SK-N-SH (cell line): ENCODE measurements at regions not wholly inside any gene's neighbourhood (a gene's known extent, or its start where the extent isn't known, plus 50 kb on each side); places are given as distances from the start of the nearest gene placed in this dataset.

ENCODE experiments used
- CTCF ChIA-PET: fragments of 300-600, 350-600 bp; formaldehyde crosslinking; extraction: SDS; loops from one replicate; lab custom pipeline; 2021; lab: Yijun Ruan, JAX
- POLR2A ChIA-PET: fragments of 350-600 bp; sonication (Branson Sonifier 250); formaldehyde crosslinking; extraction: SDS; loops from one replicate; lab custom pipeline; 2020; ENCODE audit warnings: antibody characterized with exemption, inconsistent platforms; lab: Yijun Ruan, JAX
- DNase-seq: peaks from one replicate; pipeline ENCODE4 v3.0.0; 2012
- H2AFZ ChIP-seq: fragments of 200-600 bp; sonication (generic); 2 replicates; pipeline ENCODE4 v1.8.1; 2016; ENCODE audit warnings: antibody characterized with exemption, mild to moderate bottlenecking, low read depth
- H3F3A ChIP-seq: fragments of 200-600 bp; sonication (generic); replicated peaks from 2 replicates; pipeline ENCODE3; 2016; ENCODE audit warnings: antibody characterized with exemption, mild to moderate bottlenecking; ENCODE audit not compliant: insufficient read depth
- H3K27ac ChIP-seq, 2 experiments: fragments of 200-500 bp in 1 of 2; fragments of 200-600 bp in 1 of 2; sonication (Bioruptor generic) in 1 of 2; sonication (generic), shearing (Covaris generic) in 1 of 2; 2 replicates each; pipeline versions ENCODE4 v1.5.1 to v1.6.1; 2014 to 2016; ENCODE audit warnings: low read depth in 2 of 2, inconsistent platforms in 1 of 2, low read length in 1 of 2, mild to moderate bottlenecking in 1 of 2, mixed read lengths in 1 of 2
- H3K27me3 ChIP-seq: fragments of 200-600 bp; sonication (generic), shearing (Covaris generic); 2 replicates; pipeline ENCODE4 v1.6.1; 2016; ENCODE audit warnings: mixed run types; ENCODE audit not compliant: insufficient read depth
- H3K36me3 ChIP-seq, 2 experiments: fragments of 200-500 bp in 1 of 2; fragments of 200-600 bp in 1 of 2; sonication (Bioruptor generic) in 1 of 2; sonication (generic) in 1 of 2; replicated peaks in 1 of 2; 2 replicates each; pipeline versions ENCODE3 to v1.5.1; 2014 to 2016; ENCODE audit warnings: low read length in 1 of 2, mild to moderate bottlenecking in 1 of 2; ENCODE audit not compliant: insufficient read depth in 2 of 2, control insufficient read depth in 1 of 2
- H3K4me1 ChIP-seq, 2 experiments: fragments of 200-500 bp in 1 of 2; fragments of 200-600 bp in 1 of 2; sonication (Bioruptor generic) in 1 of 2; sonication (generic), shearing (Covaris generic) in 1 of 2; 2 replicates each; pipeline versions ENCODE4 v1.5.1 to v1.6.1; 2014 to 2016; ENCODE audit warnings: low read depth in 1 of 2, low read length in 1 of 2, mixed run types in 1 of 2; ENCODE audit not compliant: insufficient read depth in 2 of 2, control insufficient read depth in 1 of 2
- H3K4me2 ChIP-seq: fragments of 200-600 bp; sonication (generic), shearing (Covaris generic); 2 replicates; pipeline ENCODE4 v1.6.1; 2017; ENCODE audit warnings: mixed run types
- H3K4me3 ChIP-seq, 2 experiments: fragments of 200-500 bp in 1 of 2; fragments of 200-600 bp in 1 of 2; sonication (Bioruptor generic) in 1 of 2; sonication (generic), shearing (Covaris generic) in 1 of 2; 2 replicates each; pipeline versions ENCODE4 v1.5.1 to v1.8.1; 2014 to 2016; ENCODE audit warnings: low read depth in 2 of 2, inconsistent platforms in 1 of 2, low read length in 1 of 2, mild to moderate bottlenecking in 1 of 2, mixed read lengths in 1 of 2, moderate library complexity in 1 of 2
- H3K79me2 ChIP-seq: fragments of 200-600 bp; sonication (generic); 2 replicates; pipeline ENCODE4 v1.8.1; 2017; ENCODE audit warnings: mild to moderate bottlenecking; ENCODE audit not compliant: insufficient read depth
- H3K9ac ChIP-seq: fragments of 200-600 bp; sonication (generic); 2 replicates; pipeline ENCODE4 v1.6.1; 2017; ENCODE audit warnings: mixed run types
- H3K9me2 ChIP-seq: fragments of 200-600 bp; sonication (generic); 2 replicates; pipeline ENCODE4 v1.6.1; 2017; ENCODE audit warnings: mixed run types
- H3K9me3 ChIP-seq: fragments of 200-600 bp; sonication (generic); 2 replicates; pipeline ENCODE4 v1.6.1; 2017; ENCODE audit warnings: mixed run types, mild to moderate bottlenecking, moderate library complexity
- H4K20me1 ChIP-seq: fragments of 200-600 bp; sonication (generic); 2 replicates; pipeline ENCODE4 v1.6.1; 2017; ENCODE audit warnings: mild to moderate bottlenecking, mixed run types; ENCODE audit not compliant: insufficient read depth
- CHD2 ChIP-seq: fragments of 150-350 bp; IDR thresholded peaks from 2 replicates; pipeline ENCODE4 v1.6.1; 2018; ENCODE audit warnings: low read length; ENCODE audit not compliant: partially characterized antibody
- ELF1 ChIP-seq: IDR thresholded peaks from 2 replicates; pipeline ENCODE4 v1.4.0; 2012
- EP300 ChIP-seq, 2 experiments: IDR thresholded peaks; 2 replicates each; pipeline versions ENCODE4 v1.4.0 to v1.6.1; 2012; ENCODE audit warnings: borderline replicate concordance in 1 of 2, low read depth in 1 of 2, low read length in 1 of 2
- EZH2phosphoT487 ChIP-seq: fragments of 200-600 bp; sonication (generic); IDR thresholded peaks from 2 replicates; pipeline ENCODE4 v1.6.1; 2017; ENCODE audit warnings: low read depth, mixed run types, mild to moderate bottlenecking, antibody characterized with exemption, moderate library complexity, borderline replicate concordance
- FOSL2 ChIP-seq: IDR thresholded peaks from 2 replicates; pipeline ENCODE4 v1.4.0; 2012; ENCODE audit warnings: low read depth, mild to moderate bottlenecking, moderate library complexity, borderline replicate concordance
- JUND ChIP-seq: IDR thresholded peaks from 2 replicates; pipeline ENCODE4 v1.4.0; 2012
- MEF2A ChIP-seq: IDR thresholded peaks from 2 replicates; pipeline ENCODE4 v1.4.0; 2012; ENCODE audit warnings: low read depth, borderline replicate concordance
- MXI1 ChIP-seq: IDR thresholded peaks from 2 replicates; pipeline ENCODE4 v1.6.1; 2012; ENCODE audit warnings: mild to moderate bottlenecking, low read depth, low read length, improper control_type of control experiment
- NFIC ChIP-seq: IDR thresholded peaks from 2 replicates; pipeline ENCODE4 v1.4.0; 2012; ENCODE audit warnings: borderline replicate concordance
- PBX3 ChIP-seq: IDR thresholded peaks from 2 replicates; pipeline ENCODE4; 2012
- POLR2AphosphoS5 ChIP-seq: IDR thresholded peaks from 2 replicates; pipeline ENCODE4 v1.6.1; 2012; ENCODE audit warnings: low read depth, low read length
- RAD21 ChIP-seq: IDR thresholded peaks from 2 replicates; pipeline ENCODE4 v1.6.1; 2012; ENCODE audit warnings: mild to moderate bottlenecking, low read length
- RCOR1 ChIP-seq: fragments of 150-350 bp; IDR thresholded peaks from 2 replicates; pipeline ENCODE4 v1.6.1; 2017; ENCODE audit warnings: antibody characterized with exemption, low read length
- REST ChIP-seq: IDR thresholded peaks from 2 replicates; pipeline ENCODE4 v1.6.1; 2012; ENCODE audit warnings: mild to moderate bottlenecking, low read depth, low read length, moderate library complexity
- RFX5 ChIP-seq: IDR thresholded peaks from 2 replicates; pipeline ENCODE4 v1.6.1; 2012; ENCODE audit warnings: mild to moderate bottlenecking, improper control_type of control experiment, low read length
- RXRA ChIP-seq: IDR thresholded peaks from 2 replicates; pipeline ENCODE4 v1.4.0; 2012; ENCODE audit warnings: low read depth, mild to moderate bottlenecking, borderline replicate concordance
- TAF1 ChIP-seq: IDR thresholded peaks from 2 replicates; pipeline ENCODE4 v1.6.1; 2012; ENCODE audit warnings: low read depth, mild to moderate bottlenecking, low read length, moderate library complexity, borderline replicate concordance
- TCF12 ChIP-seq: IDR thresholded peaks from 2 replicates; pipeline ENCODE4 v1.4.0; 2012
- TEAD4 ChIP-seq: IDR thresholded peaks from 2 replicates; pipeline ENCODE4 v1.4.0; 2012; ENCODE audit warnings: mild to moderate bottlenecking, borderline replicate concordance; ENCODE audit not compliant: insufficient read depth
- USF2 ChIP-seq: fragments of 150-350 bp; IDR thresholded peaks from 2 replicates; pipeline ENCODE4 v1.6.1; 2017; ENCODE audit warnings: antibody characterized with exemption, low read length, low read depth, borderline replicate concordance
- YY1 ChIP-seq: IDR thresholded peaks from 2 replicates; pipeline ENCODE4 v1.4.0; 2012; ENCODE audit warnings: low read depth, mild to moderate bottlenecking
- WGBS: methylation state at CpG from one replicate; pipeline ENCODE4 v1.1.6; 2017; ENCODE audit warnings: low lambda C conversion rate; 5-methylcytosine and 5-hydroxymethylcytosine counted together

- 85% methylated on average over 1 of the region's 1 CpG for WGBS
- Histone ChIP-seq H3K36me3 (no peaks in the 10 kb centered on the region), H3K9me3 (no peaks in the 10 kb centered on the region), H3F3A (peaks cover 10% of the 10 kb centered on the region), H3K4me2 (no peak overlapping the region), H3K9ac (no peak overlapping the region), H2AFZ (no peak overlapping the region), H3K4me3 (no peak overlapping the region), H3K79me2 (no peaks in the 10 kb centered on the region), H3K27ac (0 out of 4 replicates have a peak overlapping the region, but pooled peaks of 1 of the 2 experiments have one; percentile 18), H4K20me1 (no peaks in the 10 kb centered on the region), H3K9me2 (no peaks in the 10 kb centered on the region), H3K4me1 (peaks cover 0 to 3% of the 10 kb centered on the region in 2 experiments; a peak in 2 of 4 replicates), H3K27me3 (no peaks in the 10 kb centered on the region)
- POLR2A ChIA-PET = no interaction called here
- no peak for DNase-seq
- CTCF ChIA-PET = no interaction called here
- no peak for TF ChIP-seq EP300 (IDR thresholded peaks at IDR 0.05; ENCODE audit: borderline replicate concordance in 1 of 2, low read depth in 1 of 2, low read length in 1 of 2)
- TF ChIP-seq PBX3 = no peak
- TF ChIP-seq YY1 = no peak
- no peak for TF ChIP-seq RAD21
- TF ChIP-seq ELF1 = no peak
- TF ChIP-seq RFX5 = no peak
- no peak for TF ChIP-seq TAF1
- no peak for TF ChIP-seq EZH2phosphoT487
Observed at GRCh38 chr3:31105011-31105410, 210.6 kb upstream of the GADL1 start.

GRCh38 chr3:31105438-31106077, 211.1 kb upstream of the GADL1 start:
- no peak overlapping the region for H3K4me3 ChIP-seq
- no peaks in the 10 kb centered on the region for H3K9me2 ChIP-seq
- DNase-seq = no peak
- H3K36me3 ChIP-seq = no peaks in the 10 kb centered on the region
- CTCF ChIA-PET = no interaction called here
- POLR2A ChIA-PET = no interaction called here
- WGBS = 22% methylated on average over 2 of the region's 2 CpGs
- no peaks in the 10 kb centered on the region for H4K20me1 ChIP-seq
- H3F3A ChIP-seq = peaks cover 10% of the 10 kb centered on the region
- no peaks in the 10 kb centered on the region for H3K27me3 ChIP-seq
- no peak overlapping the region for H2AFZ ChIP-seq
- H3K4me2 ChIP-seq = no peak overlapping the region
- H3K9me3 ChIP-seq = no peaks in the 10 kb centered on the region
- H3K79me2 ChIP-seq = no peaks in the 10 kb centered on the region
- peak overlapping the region in 1 of 2 experiments; percentile 18; a peak in 1 of 4 replicates for H3K27ac ChIP-seq
- H3K9ac ChIP-seq = no peak overlapping the region
- H3K4me1 ChIP-seq = peaks cover 0 to 3% of the 10 kb centered on the region in 2 experiments; a peak in 2 of 4 replicates
- peak in 1 of 2 experiments; percentile 85; a peak in 2 of 4 replicates for TF ChIP-seq EP300 (IDR thresholded peaks at IDR 0.05; ENCODE audit: borderline replicate concordance in 1 of 2, low read depth in 1 of 2, low read length in 1 of 2)
- no peak for TF ChIP-seq REST
- TF ChIP-seq RCOR1 = no peak
- peak; percentile 89 for TF ChIP-seq NFIC
- no peak for TF ChIP-seq USF2
- peak; percentile 47; the same call in 1 of the 2 replicates for TF ChIP-seq MEF2A
- no peak for TF ChIP-seq RFX5
- no peak for TF ChIP-seq CHD2
- peak; percentile 87 for TF ChIP-seq FOSL2
- peak; percentile 83 for TF ChIP-seq YY1
- peak; percentile 88 for TF ChIP-seq TCF12
- TF ChIP-seq RXRA = peak; percentile 88
- TF ChIP-seq PBX3 = peak; percentile 69
- TF ChIP-seq TEAD4 = peak; percentile 74
- TF ChIP-seq MXI1 = no peak
- TF ChIP-seq POLR2AphosphoS5 = peak; percentile 35; the same call in 1 of the 2 replicates
- peak; percentile 83 for TF ChIP-seq JUND
- no peak for TF ChIP-seq RAD21
